Tibial nerve (tissue), 4 donors: ENCODE measurements at regions not wholly inside any gene's neighbourhood (a gene's known extent, or its start where the extent isn't known, plus 50 kb on each side); places are given as distances from the start of the nearest gene placed in this dataset.

Source experiments
- EP300 ChIP-seq, 2 donors: sonication (generic); formaldehyde crosslinking; IDR thresholded peaks; one replicate each; pipeline ENCODE4 v1.6.1; 2017; ENCODE audit warnings: antibody characterized with exemption in 2 of 2, mild to moderate bottlenecking in 1 of 2
- POLR2A ChIP-seq, 2 donors: fragments of 450-650 bp; IDR thresholded peaks; one replicate each; pipeline ENCODE4 v1.6.1; 2017; ENCODE audit warnings: antibody characterized with exemption in 2 of 2, mild to moderate bottlenecking in 2 of 2, moderate library complexity in 2 of 2
- TF ChIP-seq, protein P1 (sequence below), 5 experiments: fragments of 200-600 bp in 3 of 5; fragments of 450-650 bp in 2 of 5; sonication (generic) in 3 of 5; IDR thresholded peaks; one replicate each; pipeline ENCODE4 v1.5.1; 2016 to 2019; ENCODE audit warnings: antibody characterized with exemption in 5 of 5, mild to moderate bottlenecking in 3 of 5, moderate library complexity in 2 of 5

DNA sequence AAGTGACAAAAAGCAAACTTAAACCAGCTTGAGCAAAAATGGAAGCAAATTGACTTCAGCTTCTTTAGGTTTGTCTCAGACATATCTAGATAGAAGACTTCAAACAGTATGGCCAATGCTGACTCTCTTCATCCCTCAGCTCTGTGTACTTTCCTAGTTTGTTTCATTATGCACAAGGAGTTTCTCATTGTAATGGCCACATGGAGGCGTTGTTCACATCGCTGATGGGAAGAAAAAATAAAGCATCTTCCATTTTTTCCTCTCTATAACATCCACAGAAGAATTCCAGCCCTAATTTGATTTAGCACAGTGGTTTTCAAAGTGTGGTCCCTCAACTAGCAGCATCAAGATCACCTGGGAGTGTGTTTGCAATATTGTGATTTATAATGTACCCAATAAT, 397.5 kb upstream of the PRKX start:
- TF ChIP-seq POLR2A (IDR thresholded peaks at IDR 0.05): no peak
- TF ChIP-seq, protein P1, sequence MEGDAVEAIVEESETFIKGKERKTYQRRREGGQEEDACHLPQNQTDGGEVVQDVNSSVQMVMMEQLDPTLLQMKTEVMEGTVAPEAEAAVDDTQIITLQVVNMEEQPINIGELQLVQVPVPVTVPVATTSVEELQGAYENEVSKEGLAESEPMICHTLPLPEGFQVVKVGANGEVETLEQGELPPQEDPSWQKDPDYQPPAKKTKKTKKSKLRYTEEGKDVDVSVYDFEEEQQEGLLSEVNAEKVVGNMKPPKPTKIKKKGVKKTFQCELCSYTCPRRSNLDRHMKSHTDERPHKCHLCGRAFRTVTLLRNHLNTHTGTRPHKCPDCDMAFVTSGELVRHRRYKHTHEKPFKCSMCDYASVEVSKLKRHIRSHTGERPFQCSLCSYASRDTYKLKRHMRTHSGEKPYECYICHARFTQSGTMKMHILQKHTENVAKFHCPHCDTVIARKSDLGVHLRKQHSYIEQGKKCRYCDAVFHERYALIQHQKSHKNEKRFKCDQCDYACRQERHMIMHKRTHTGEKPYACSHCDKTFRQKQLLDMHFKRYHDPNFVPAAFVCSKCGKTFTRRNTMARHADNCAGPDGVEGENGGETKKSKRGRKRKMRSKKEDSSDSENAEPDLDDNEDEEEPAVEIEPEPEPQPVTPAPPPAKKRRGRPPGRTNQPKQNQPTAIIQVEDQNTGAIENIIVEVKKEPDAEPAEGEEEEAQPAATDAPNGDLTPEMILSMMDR (IDR thresholded peaks at IDR 0.05): no peak
- no peak for TF ChIP-seq EP300 (IDR thresholded peaks at IDR 0.05)
